ENCODE measurements at regions not wholly inside any gene's neighbourhood (a gene's known extent, or its start where the extent isn't known, plus 50 kb on each side); places are given as distances from the start of the nearest gene placed in this dataset.

GRCh38 chr18:1983746-1984515 is 587.4 kb downstream of the METTL4 start:
- DNase-seq: no peak

DNA sequence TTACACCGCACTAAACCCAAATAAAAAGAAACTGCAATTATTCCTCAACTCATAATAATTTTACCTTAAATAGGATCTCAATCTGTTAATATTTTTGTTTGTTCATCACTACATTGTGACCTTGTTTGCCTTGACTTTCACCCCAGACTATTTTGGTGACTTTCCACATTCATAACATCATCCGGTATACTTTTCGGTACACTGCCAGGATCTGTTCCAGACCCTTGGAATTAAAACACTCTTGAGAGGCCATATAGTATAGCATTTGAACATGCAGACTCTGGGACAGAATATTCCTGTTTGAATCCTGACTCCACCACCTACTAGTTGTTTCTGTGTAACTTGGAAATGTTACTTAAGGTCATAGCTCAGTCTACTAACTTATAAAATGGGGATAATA is 577.4 kb downstream of the METTL4 start:
- DNase-seq: no peak

DNA sequence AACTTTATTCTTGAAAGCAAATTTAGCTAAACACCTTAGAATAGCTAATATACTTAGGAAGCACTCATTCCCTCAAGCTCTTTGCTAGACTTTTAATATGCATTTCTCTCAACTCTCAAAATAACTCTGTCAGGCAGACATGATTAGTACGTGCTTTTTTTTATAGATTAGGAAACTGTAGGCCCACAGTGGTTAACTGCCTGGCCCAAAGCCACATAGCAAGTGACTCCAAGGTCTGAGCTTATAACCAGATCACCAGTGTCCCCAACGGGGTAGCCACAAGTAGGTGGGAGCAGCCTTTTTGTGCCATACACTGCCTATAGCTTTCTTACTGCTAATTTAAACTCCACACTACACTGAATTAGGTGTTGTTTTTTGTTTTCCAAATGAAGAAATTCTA is 576.8 kb downstream of the METTL4 start:
- DNase-seq: no peak

GRCh38 chr18:1995041-1995612 is 576.2 kb downstream of the METTL4 start:
- DNase-seq: no peak

DNA sequence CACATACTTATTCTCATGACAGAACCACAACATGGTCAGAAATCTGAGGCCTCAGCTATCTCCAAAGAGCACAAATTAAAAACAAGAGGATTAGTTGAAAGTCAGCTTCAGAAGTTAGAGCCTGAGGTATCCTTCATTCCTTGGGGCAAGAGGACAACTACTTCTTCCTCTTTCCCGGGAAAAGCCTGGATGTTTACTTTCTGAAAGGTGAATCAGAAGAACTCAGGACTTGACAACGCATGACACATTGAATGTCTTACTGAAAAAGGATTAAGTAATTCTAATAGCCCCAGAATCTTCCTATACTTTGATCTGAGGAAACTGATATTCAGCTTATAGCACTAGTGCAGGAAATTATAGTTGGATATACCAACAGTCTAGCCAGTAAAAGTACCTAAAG is 573.2 kb downstream of the METTL4 start:
- DNase-seq: no peak

DNA sequence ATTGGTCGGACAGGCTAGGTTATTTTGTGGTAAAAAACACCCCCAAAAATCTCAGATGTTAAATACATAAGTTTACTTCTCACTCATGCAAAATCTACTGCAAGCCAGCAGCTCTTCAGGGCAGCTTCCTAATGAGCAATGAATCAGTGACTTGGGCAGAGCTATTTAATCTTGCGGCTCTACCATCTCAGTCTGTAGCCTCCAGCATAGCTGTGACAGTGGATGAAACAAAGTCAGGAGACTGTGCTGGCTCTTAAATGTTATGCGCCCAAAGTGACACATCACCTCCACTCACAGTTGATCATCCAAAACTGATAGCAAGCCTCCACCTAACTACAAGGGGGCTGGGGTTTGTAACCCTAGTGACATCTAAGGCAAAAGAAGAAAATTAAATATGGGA is 571.9 kb downstream of the METTL4 start:
- no peak for DNase-seq

DNA sequence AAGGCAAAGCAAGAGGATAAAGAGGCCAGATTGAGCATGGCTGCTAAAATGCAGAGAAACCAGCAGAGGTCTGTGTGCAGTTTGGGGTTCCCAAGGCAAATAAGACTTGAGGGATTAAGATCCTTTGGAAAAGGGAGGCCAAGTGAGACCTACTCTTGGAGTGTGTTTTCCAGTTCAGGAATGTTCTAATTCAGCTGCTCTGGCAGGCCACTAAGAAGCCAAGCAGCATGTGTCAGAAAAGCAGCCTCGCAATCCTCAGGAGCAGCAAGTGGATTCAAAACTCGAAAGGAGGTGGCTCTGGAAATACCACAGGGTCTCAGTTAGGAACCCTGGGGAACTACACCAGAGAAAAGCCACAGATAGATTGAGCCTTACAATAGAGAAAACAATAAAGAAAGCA is 569.2 kb downstream of the METTL4 start:
- DNase-seq: no peak

- no peak for DNase-seq
These were observed 568.7 kb downstream of the METTL4 start for GRCh38 chr18:2002604-2003003.

GRCh38 chr18:2009942-2010697 is 561.2 kb downstream of the METTL4 start:
- no peak for DNase-seq

DNA sequence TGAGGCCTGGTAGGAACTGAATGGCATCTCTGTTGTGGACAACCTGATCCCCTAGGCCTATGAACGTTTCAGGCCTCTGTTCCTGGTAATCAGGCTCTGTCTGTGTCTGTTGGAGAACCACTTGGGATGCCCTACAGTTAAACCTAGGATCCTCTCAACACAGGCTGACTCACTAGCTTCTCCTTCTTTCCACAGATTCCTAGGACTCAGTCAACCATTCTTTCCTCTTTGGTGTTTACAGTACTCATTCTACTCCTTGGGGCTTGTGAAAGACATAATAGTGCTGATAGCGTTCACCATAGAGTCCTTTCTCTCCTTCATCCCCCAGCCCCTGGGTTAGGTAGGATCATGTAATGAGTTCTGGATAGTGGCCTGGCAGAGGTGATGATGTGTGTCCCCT is 544.3 kb downstream of the METTL4 start:
- DNase-seq: no peak

DNA sequence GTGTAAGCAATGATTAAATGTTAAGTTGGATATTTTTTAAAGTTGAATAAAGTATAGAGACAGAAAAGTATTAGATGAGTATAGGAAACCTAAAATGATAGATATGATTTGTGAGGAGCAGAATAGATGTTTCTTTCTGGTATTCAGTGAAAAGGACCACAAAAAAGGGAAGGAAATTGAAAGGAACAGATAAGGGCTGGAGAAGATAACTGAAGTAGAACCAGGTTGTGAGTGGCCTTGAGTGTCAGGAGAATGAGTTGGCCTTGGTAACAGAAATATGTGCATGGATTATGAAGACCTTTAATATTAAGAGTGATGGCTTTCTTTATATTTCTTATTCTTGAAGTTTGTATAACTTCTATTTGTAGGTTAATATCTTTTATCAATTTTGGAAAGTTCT is 543.5 kb downstream of the METTL4 start:
- DNase-seq: no peak

DNA sequence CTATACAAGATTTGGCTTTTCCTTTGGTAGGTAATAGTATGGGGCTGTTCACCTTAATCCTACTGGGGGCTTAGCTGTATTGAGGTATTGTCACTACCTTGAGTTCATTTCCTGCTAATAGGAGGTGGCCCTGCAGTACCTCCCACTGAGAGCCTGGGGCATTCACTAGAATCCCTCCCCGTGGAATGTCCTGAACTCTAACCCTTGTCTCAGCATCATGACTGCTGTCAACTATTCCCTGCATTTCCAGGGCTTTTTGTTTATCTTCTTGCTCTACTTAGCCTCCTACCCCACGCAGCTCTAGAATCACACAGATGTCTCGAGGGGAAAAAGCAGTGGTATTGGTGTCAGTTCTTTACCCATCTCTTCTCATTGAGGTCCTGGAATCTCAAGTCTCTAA is 542.3 kb downstream of the METTL4 start:
- DNase-seq: no peak

DNA sequence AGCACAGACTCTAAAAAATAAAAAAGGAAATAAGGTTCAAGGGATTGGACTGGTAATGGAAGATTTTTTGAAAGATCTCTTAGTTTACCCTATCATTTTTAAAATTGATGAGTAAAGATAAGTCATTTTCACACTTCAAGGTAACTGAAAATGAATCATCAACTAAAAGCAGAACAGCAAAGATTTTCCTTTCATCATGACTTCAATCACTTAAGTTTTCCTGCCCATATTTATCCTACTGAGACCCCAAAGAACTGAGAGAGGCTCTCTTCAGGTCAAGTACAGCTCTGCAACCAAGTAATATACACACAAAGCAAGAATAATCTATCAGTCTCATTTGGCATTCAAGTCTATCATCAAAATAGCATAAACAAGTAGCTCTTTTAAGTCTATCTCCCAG is 540.7 kb downstream of the METTL4 start:
- no peak for DNase-seq

GRCh38 chr18:2032036-2032435 is 539.3 kb downstream of the METTL4 start:
- DNase-seq: no peak

DNA sequence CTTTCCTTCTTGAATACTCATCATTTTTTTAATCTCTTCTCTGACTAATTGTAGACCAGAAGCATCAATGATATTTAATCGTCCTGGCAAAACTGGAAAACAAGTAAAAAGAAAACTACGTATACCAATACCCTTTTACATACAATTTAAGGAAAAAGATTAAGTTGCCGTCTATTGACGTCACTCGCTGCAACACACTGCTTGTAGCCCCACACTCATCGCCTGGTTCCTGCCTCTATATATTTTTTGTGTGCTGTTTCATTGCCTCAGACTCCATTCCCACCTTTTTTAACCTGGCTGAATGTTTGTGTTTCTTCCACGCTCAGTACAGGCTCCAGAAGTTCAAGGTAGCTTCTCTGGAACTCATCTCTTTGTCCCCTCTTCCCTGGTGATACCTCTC is 536.2 kb downstream of the METTL4 start:
- DNase-seq: no peak

- no peak for DNase-seq
These were observed 535.2 kb downstream of the METTL4 start for GRCh38 chr18:2036086-2036485.

GRCh38 chr18:2040279-2040678 is 531.0 kb downstream of the METTL4 start:
- DNase-seq: no peak

DNA sequence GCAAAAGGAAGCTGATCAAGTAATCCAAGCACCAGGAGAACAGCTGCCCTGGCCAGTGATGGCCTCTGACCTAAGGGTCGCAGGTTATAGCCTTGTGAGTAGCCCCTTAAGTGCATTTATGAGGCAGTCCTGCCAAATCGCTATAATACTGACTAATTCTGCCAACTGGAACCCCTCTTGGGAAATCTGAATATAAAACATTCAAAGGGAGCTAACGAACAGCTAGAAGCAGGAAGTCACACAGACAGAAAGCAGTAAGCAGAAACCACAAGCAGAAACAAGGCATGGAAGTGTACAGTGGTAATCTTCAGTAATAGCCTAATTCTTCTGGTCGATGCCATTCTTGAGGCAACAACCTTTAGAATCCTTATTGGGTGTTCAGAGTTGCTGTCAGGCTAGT is 521.3 kb downstream of the METTL4 start:
- no peak for DNase-seq

DNA sequence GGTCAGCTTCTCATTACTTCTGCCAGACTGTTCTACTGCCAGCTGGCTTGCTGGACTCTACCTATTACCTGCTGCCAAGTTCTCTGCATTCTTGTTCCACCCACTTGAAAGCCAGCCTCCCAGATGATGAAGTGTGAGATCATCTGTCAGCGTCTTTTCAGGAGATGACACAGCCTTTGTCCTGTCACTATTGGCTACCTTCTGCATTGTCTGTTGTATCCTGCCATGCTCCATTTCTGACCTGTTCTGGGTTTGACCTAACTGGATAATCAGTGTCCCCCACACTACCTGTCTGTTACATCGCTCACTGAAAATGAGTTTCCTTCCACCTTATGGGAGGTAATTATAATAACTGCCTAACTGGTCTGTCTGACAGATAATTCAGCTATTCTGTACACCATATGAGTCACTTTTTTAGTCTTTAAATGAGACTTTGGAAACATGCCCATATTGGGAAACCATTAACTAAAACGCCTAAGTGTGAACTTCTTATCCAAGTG is 520.6 kb downstream of the METTL4 start:
- no peak for DNase-seq

DNA sequence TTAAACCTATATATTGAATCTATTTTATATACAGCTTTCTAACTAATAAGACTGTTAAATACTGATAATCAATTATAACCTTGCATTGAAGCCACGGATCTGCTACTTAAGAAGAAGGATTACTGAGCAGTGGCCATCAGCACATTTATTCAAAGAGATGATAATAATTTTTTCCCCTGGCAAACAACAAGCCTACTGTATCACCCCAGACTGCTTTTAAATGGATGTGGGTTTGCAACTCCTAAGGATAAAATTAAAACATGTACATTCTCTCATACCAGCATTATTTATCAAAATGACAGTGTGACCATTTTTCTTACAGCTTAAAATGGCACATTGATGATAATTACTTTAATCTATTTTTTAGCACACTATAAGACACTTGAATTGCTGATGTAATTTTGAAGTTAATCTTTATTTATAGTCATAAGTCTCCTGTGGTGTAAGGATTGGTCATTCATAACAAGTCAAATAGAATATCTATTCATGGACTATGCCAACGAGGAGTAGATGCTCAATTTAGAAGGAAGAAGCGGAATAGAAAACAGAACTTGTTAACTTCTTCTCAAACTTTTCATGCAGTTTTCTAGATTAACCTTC is 517.7 kb downstream of the METTL4 start:
- DNase-seq: no peak

- no peak for DNase-seq
These were observed 512.0 kb downstream of the METTL4 start for GRCh38 chr18:2059336-2059735.

- no peak for DNase-seq
These were observed 511.2 kb downstream of the METTL4 start for GRCh38 chr18:2060086-2060485.

DNA sequence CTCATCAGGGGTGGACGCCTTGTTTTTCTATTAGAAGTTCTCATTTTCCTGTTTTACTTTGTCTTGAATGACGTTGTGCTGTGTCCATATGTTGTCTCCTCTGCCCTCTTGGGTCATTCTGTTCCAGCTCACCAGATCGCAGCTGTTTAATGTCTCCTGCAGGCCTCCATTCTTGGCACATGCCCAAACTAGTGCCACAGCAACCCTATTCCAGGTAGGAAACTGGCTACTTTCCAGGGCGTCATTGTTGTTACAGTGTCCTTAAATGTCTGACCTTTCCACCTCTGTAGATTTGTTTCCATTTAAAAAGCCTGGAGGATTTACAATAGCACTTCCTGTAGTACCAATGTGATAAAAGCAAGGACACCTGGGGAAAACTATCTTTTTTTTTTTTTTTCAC is 500.7 kb downstream of the METTL4 start:
- DNase-seq: no peak

DNA sequence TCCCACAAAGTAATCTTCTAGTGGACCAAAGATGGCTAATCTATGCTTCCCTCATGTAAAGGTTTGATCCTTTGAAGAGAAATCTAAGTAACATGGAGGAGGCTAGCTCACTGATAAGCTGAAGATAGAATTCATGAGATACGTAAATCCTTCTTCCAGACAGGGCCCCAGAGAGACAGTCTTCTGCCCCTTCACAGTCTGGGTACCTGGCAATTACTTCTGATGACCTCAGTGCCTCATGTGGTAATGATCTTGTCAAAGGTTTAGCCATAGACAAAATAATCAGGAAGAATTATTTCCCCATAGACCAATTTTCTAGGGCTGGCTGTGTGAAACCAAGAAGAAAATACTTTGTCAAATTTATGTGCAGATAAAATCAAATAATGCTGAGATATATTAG is 495.8 kb downstream of the METTL4 start:
- no peak for DNase-seq

Measured in activated effector memory CD4-positive, alpha-beta T cell treated with anti-CD3 and anti-CD28 coated beads, Interleukin-2, amount 50 U/mL, for 16 hours (primary cell).